GM21717 (cell line): ENCODE measurements at regions not wholly inside any gene's neighbourhood (a gene's known extent, or its start where the extent isn't known, plus 50 kb on each side); places are given as distances from the start of the nearest gene placed in this dataset.

Source experiments
- ATAC-seq: cut with Tn5 transposase; IDR thresholded peaks from one replicate; pipeline ENCODE4 v1.9.1; 2021; ENCODE audit warnings: mild to moderate bottlenecking, moderate library complexity; ENCODE audit not compliant: unreplicated experiment

DNA sequence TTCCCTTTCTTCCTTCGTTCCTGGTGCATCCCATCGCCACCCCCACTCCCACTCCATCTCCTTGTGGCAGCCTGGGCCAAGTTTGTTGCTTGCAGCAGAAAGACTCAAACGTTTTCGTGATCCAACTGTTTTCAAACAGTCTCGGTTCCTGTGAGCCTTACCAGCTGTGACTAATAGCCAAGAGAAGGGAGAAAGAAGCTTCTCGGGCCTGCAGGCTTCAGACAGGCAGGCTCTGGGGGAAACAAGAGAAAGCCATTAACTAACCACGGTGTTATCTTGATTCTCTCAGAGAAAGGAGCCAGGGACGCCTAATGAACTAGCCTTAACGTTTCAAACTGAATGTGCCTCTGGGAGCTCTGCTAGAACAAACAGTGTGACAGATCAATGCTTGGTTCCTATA is 742.0 kb downstream of the NR2F2 start:
- ATAC-seq, result no peak

DNA sequence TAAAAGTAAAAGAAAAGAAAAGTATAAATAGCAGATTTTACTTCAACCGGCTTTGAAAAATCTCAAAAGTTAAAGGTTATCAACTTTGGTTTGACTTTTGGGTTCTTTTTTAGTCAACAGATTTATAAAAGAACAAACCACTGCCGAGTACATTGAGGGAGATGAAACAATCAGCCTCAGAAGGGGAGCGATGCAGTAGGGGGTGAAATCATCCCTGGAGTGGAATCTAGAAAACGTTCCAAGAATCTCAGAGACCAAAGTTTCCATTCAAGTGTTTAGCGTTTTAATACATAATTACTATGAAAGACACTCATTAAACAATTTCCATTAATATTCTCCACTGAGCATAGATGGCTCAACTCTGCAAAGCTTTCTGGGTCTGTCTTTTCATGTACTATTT is 745.5 kb downstream of the NR2F2 start:
- ATAC-seq, result no peak

DNA sequence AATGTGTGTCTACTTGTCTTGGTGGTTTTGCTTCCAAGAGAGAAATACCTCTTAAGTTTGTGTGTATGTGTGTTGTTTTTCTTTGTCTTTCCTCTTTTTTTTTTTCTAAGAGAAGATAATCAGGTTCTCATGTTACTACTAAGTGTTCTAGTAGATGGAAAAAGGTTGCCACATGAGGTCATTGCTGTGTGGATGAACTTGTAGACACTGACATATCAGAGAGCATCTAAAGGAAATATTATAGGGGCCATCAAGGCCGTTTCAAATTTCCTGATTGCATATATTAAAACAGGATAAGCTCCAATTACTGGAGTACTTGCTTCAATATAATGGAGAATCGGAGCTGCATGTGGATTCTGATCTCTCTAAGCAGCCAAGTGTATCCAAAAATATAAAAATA is 747.5 kb downstream of the NR2F2 start:
- no peak for ATAC-seq

DNA sequence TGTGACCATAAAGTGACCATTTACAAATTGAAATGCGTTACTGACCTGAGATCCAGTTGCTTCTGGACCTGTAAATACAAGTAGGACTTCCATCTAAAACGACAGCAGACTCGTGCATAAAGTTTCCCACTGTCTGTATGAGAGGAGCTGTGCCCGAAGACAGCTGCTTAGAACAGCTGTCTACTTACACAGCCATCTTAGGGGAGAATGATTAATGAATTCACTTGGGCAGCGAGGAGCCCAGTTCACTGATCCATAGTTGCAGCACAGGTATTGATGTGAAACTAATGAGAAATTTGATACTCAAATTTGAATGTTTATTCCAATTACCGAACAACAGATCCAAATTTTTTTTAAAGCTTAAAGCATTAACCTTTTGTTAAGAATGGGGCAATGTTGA is 748.1 kb downstream of the NR2F2 start:
- no peak for ATAC-seq

DNA sequence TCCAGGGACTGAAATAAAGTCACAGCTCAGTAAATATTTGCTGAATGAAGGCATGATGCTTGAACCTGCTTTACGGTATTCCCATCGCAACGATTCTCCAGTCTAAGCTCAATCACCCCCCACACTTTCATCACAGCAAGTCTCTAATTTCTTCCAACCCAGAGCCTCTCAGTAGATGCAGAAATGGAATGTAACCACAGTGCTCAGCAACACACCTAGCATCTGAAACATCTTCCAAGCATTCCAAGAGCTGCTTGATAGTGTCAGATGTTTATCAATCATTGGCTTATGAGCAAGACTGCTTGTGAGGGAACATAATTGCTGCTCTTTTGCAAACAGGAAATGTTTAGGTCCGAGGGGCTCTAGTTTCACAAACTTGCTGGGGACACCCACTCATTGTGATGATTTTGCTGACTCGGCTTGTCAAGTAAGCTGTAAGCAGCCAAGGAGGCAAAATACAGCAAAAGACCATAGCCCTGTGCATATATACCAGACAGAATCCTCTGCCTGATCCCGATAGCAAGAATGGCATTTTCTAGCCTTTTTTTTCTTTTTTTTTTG is 751.2 kb downstream of the NR2F2 start:
- ATAC-seq, result no peak

DNA sequence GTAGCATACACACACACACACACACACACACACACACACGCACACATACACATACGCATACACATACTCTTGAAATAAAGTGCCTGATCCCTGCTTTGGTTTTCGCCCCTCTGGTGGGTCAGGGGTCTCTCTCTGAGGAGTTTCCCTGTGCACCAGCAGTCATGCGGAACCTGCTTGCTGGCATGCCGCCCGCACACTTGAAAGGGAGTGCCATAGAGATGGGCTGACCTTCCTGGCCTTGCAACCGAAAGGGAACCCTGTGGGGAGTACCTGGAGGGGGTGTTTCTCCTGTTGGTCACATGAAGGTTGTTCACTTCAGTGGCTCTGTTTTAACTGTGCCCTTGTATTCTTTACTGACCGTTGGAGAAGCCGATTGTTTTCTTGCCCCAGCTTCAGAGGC is 752.3 kb downstream of the NR2F2 start:
- no peak for ATAC-seq

DNA sequence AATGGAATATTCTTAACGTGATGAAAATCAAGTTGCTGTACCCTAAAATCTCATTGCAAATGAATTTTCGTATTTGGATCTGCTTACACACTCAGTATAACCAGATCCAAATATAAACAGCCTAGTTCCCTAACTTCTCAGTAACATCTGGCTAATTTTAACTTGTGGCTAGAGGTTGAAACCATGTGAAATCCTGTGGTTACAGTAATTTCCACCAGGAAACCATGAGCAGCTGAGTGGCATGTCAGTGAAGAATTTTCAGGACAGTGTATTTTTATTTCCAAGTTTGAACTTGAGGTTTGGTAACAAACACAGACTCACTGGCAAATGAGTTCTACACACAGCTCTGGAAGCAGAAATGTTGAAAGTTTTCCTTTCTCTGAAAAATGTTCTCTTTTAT is 754.1 kb downstream of the NR2F2 start:
- ATAC-seq, result no peak

DNA sequence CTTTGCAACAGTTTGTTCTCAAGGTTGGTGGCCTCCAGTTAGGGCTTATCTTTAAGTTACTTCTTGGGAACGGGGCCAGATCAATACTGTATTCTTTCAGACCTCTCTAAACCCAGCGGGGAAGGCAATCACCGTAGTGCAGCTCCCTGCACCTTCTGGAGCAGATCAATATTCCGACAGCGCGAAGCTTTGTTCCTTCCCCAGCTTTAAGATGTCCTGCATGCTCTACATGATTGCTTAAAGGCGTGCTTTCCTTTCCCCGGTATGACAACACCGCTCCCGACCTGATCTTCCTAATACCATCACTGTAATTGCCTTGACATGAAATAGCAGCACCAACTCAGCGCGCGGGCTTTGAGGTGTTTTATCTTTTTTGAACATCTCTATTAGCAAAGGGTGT is 755.2 kb downstream of the NR2F2 start:
- no peak for ATAC-seq

DNA sequence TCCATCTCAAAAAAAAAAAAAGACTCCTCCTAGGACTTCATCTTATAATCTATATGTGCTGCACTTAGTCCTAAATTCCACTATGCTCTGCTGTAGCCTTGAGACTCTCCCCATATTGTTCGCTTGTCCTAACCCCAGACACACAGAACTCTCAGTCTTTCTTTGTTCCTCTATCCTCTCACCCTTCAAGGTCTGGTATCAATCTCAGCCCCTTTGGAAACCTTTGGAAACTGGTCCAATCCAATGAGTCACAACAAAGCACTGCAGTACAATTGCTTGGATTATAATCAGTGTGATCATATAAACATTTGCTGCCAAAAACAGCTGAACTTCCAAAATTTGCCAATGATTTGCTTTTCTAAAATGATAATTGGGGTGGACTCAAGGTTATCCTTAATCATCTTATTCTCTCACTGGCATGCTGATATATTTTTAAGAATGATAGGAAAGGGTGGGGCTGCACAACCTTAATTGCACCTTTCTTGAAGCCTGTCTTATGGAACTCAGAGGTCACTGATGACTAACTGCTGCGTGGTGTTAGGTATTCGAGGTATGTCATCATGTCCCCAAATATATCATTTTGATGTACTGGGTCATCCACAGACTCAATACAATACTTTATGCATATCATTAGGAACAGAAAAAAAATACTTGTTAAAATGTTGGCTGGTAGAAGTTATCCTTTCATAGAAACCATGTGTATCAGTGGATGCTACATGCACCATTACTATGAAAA is 756.7 kb downstream of the NR2F2 start:
- ATAC-seq, result no peak

DNA sequence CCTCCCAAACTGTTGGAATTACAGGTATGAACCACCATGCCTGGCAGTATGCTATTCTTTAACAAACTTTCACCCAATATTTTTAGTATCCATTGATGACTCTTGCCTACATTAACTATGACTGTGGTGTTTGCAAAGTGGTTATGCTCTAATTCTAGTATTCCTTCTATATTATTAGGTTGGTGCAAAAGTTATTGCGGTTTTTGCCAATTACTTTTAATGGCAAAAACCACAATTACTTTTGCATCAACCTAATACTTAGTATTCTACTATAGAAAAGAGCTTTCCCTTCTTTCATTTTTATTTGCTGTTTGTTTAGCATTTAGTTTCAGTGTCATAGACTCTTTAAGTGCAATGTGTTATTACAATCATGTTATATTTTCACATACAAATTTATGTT is 760.6 kb downstream of the NR2F2 start:
- no peak for ATAC-seq

DNA sequence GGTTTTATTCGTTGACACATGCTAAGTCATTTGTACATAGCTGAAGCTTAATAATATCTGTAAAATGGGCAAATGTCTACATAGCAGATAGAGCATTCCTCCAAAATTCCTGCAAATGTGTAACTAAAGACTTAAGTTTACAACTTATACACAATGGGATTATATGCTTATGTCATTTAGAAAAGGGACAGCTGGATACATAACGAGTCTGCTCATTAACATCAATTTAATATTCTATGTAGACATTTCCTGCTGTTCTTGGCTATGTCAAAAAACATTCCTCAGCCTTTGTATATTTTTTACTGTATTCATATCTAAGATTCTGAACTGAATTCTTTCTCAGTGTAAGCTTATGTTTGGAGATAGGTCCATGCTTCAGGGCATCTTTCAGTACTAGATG is 762.2 kb downstream of the NR2F2 start:
- no peak for ATAC-seq

DNA sequence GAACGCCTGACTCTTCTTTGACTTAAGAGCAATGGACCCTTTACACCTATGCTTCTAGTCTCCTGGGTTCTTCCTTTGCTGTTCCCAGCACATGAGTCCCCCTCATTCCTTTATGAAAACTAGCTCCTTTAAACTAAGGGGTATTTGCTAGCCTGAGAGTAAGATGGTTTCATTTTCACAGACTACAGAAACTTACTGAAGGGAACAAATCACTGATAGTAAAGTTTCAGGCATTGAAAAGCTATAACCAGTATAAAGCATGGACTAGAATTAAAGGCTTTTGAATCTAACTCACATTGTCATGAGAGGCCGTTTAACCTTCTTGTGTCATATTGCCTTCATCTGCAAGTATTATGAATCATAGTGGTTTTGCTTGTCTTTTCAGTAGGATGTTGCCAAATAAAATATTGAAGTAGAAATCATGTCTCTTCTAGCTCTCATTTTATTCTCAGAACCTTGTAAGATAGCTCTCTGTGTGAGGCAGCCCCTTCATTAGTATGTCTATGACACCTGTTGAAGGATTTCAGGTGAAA is 765.9 kb downstream of the NR2F2 start:
- no peak for ATAC-seq

DNA sequence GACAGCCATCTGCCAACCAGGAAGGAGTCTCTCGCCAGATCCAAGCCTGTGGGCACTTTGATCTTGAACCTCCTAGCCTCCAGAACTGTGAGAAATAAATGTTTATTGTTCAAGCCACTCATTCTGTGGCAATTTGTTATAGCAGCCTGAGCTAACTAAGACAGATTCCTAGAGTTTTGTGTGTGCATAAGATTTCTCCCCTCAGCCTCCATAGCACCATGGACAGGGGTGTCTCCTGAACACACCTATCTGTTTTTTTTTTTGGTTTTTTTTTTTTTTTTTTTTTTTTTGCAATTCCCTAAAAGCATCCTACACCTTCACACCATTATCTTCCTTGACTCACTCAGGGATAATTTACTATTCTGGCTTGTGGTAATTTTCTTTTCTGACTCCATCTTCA is 768.5 kb downstream of the NR2F2 start:
- ATAC-seq, result no peak

DNA sequence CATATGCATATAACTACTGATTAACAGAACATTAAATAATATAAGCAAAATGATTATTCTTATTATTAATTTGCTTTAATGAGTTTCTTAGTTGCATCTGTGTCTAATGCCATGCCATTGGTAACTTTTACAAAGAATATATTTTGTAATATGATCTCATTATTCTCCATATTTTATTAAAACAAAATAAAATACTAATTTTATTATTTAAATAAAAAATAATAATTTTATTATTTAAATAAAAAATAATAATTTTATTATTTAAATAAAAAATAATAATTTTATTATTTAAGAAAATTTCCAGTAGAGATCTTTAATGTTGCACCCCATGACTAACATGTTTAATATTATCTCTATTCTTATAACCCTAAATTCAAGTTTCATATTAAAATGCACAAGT is 771.1 kb downstream of the NR2F2 start:
- ATAC-seq, result no peak

DNA sequence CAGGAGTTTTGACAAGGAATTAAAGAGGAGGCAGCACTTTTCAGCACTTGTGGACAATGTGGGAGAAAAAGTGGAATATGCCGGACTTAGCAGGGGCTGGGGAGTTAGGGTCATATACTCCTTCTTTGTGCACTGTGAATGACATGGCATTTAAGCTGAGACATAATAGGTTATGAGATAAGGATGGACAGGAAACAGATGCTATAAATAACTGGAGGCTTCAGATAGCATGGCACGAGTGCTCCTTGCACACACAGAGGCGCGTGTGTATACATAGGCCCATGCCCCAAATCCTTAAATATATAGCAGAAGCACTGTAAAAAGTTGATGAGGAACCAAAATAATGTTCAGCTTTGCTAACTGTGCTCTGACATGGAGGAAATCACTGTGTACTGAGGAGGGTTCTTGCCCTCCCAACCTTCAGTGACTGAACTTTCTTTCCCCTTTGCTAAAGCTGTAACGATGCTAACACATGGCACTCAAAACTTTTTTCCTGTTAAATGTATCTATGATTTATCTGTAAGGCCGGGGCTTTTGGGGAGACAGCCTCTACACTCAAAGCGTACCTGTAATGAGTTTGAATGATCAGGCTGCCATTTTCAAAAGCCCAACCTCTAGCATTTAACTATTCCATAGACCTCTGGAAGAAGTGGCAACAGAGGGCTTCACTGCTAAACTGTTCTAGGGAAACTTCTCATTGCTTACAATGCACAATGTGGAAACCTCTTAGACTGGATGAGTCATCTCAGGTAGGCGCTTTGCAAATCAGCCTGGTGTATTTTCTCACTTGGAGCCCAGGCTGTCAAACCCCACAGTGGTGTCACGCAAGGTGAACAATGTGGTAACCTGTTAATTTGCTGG is 784.6 kb downstream of the NR2F2 start:
- ATAC-seq, result no peak

DNA sequence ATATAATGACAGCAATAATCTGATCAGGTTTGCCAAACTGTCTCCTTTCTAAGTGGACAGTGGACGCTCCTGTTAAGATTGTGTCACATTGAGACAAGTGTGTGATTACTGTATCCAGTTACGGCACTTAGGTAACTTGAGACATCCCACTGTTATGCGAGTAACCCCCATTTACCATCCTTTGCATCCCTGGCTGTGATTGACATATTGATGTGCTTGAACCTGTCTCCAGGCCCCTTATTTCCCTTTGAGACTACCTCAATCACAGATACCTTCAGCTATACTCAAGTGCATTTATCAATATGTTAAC is 785.2 kb downstream of the NR2F2 start:
- ATAC-seq, result no peak

DNA sequence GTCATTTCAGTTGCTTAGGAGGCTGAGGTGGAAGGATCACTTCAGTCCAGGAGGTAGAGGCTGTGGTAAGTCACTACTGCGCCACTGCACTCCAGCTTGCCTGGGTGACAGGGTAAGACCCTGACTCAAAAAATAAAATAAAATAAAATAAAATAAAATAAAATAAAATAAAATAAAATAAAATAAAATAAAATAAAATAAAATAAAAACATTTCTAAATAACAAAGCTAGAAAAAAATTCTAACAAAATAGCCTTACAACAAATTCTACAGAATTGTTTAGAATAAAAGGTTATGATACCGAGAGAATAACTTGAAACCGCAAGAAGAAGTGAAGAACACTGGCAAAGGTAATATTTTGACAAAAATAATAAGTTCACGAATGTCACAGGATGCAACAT is 794.3 kb downstream of the NR2F2 start:
- no peak for ATAC-seq

DNA sequence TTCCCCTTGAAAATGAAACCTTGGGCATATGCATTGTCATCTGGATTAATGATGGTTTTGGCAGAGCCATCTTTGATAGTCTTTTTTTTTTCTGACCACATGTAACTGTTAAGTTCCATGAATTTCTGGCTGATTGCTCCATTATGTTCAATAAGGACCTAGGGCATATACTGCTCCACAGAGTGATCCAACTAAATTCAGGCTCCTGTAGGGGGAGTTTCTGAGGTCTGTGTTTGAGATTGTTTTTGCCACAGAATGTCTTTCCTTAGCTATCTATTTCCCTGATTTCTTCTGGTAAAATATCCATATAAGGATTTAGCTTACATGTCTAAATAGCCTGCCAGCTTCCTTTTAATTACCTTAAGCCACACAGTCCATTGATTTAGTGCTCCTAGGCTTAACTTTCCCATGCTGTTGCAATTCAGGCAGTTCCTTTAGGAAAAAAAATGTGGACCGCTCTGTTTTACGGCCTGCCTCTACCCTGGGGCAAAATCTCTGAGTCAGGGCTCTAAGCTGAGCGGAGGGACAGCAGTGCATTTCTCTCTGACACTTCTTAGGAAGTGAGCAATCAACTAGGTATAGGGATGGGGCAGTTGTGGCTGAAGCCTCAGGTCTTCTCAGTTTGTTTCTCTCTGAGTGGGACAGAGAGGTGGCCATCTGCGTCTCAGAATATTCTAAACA is 796.2 kb downstream of the NR2F2 start:
- no peak for ATAC-seq

DNA sequence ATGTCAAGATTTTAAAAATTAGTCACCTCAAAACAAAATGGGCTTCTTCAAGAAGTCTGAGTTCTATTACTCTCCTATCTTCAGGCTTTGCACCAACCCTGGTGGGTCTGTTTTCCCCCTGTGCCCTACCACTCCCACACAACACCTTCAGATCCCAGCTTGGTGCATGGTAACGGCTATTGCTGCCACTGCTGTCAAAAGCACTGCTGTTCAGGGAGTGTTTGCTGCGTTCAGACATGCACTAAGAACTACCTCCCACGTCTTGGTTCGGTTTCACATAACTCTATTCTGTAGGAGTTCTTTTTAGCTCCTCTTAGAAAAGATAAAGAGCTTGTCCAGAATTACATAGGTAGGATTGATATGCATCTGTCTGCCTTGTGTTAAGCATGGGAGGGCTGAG is 799.2 kb downstream of the NR2F2 start:
- ATAC-seq, result no peak

DNA sequence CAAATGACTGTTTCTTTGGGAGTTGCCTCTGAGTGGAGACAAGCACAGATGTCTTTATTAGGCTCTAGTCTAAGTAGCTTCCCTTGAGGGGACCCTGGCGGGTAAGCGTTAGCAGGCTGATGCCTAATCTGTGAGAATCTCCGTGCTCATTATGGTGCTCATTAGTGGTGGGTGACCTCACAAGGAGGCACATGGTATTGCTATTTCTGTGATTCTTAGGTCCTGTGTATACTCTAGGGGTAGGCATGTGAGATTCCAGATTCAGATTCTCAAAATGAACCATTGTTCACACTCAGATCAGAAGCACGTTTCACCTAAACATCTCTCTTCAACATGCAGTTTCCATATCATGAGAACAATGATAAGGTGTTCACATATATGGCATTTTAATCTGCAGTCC is 809.7 kb downstream of the NR2F2 start:
- no peak for ATAC-seq

DNA sequence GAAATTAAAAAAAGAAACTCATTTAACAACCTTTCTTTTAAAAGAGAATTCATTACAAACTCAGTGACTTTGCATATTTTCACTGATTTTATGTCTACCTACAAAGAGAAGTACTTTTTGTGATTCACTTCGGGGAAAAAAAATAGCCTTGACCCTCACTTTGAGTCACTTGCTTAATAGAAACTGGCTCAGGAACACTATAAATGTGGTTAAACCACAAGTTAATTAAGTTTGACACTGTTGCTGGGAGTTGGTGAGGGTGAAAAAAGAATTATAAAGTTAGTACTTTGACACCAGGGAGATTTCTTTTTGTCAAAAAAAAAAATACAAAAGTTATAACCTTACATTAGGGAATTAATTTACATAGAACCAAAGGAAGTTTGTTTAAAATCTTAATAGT is 810.9 kb downstream of the NR2F2 start:
- ATAC-seq, result no peak

DNA sequence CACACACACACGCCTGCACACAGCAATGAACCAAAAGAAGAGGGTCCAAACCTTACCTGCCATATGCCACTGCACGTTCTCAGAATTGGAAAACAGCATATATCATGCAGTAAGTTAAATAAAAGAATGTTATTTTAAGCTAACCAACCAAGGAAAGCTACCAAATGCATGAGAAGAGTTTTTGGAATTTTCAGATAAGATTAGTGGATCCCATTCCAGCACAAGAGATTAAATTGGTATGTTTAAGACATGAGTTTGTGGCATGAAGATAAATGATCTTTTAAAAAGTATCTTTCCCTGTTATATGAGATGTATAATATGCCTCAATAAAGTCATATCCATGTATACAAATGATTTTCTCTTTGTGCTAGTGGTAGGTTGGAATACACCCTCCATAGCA is 811.4 kb downstream of the NR2F2 start:
- ATAC-seq, result no peak
